CD4-positive, alpha-beta T cell treated with Interleukin-4 for 1 hour (primary cell): ENCODE measurements at regions not wholly inside any gene's neighbourhood (a gene's known extent, or its start where the extent isn't known, plus 50 kb on each side); places are given as distances from the start of the nearest gene placed in this dataset.
"Not testable (repeated sequence)": the region's sequence is repeated elsewhere in the genome, so short reads cannot be mapped to it uniquely, and the experiment has no call there.

Experiments
- DNase-seq, 2 donors: peaks; one replicate each; pipeline ENCODE4 v3.0.0-alpha.2; 2020 to 2022

DNA sequence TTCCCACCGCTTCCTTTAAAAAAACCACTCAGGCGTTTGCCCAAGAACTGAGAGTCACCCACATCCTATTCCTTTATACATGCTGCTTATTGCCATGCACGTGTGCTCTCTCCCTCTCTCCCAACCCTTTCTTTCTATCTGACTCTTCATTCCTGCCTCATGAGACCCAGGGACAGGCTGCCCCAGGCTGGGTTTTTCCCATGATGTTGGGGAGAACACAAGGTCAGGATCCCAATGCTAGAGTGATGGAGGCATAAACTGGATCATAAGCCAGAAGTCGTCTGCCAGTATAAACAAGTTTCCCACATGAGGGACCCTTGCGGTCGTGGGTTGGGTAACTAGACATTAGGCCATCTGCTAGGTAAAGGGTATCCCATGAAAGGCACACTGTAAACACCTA is 64.9 kb downstream of the CD2 start:
- DNase-seq = no peak

DNA sequence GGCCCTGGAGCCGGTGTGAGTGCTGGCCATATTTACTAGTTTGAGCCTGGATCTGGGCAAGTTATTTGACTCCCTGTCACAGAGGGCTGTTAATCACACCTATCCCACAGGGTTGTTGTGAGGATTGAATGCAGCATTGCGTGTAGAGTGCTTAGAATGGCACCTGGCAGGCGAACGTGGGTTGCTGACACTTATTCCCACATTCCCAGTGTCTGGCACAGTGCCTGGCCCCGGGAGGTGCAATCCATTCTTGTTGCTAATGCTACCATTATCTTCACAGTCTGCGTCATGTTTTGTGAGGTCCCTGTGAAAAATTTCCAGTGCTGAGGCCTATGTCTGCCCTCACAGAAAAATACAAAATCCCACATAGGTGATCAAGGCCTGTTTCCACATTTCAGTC is 66.1 kb downstream of the CD2 start:
- DNase-seq = no peak

DNA sequence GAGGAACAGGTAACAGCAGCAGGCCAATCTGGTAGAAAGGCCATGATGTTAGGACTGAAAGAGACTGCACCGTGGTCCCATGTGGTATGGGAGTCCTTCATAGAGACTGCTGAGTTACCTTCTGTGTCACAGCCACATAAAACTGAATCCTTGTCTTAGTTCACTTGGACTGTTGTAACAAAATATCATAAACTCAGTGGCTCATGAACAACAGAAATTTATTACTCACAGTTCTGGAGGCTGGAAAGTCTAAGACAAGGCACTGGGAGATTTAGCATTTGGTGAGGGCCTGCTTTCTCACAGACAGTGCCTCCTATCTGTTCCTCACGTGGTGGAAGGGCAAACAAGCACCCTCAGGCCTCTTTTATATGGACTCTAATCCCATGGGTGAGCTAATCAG is 67.5 kb downstream of the CD2 start:
- DNase-seq = no peak

DNA sequence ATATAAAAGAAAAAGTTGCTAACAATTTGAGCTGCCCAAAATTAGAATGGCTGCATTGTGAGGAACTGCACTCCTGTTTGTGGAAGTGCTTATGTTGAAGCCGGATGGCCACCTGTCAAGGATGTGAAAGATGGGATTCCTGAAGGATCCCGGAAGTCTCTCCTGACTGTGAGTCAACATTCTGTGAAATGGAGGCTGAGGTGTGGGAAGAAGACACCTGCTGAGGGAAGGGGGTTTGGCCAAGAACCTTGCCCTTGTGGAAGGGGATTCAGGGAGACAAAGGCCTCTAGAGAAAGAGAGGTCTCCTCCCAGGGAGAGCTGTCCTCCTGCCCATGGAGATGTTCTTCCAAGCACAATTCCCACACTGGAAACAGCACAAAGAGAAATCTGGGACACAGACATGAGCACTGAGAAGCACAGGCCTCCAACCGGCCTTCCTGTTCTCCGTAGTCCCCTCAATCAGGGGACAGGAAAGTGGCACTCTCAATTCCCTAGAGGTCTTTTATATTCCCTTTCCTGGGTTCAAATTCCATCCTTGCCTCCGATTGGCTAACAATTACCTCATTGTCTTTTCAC is 70.5 kb downstream of the CD2 start:
- no peak for DNase-seq

GRCh38 chr1:116825207-116825719 is 71.0 kb downstream of the CD2 start:
- no peak for DNase-seq

DNA sequence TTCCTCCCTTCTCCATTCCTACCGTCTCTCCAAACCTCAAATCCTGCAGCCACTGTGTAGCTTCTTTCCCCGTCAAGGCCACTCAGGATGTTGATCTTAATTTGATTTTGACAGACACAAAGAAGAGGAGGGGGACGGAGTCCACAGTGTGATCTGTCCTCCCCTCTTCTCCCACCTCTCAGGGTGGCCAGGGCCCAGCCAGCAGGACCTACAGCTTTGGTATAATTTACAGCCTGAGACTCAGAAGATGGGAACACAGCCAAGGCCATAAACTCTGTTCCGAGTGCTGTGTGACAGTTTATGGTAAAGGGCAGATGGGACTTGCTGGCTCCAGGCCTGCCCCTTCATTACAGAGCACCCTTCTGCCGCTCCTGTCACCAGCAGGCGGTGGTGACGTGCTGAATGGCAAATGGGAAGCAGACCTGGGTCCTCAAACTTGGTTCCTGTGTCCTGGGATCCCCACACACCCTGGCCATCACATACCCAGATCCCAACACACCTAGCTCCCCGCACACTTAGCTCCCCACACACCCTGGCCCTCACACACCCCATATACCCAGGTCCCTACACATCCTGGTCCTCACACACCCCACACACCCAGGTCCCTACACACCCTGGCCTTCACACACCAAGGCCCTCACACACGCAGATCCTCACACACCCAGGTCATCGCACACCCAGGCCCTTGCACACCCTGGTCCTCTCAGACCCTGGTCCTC is 71.6 kb downstream of the CD2 start:
- no peak for DNase-seq

DNA sequence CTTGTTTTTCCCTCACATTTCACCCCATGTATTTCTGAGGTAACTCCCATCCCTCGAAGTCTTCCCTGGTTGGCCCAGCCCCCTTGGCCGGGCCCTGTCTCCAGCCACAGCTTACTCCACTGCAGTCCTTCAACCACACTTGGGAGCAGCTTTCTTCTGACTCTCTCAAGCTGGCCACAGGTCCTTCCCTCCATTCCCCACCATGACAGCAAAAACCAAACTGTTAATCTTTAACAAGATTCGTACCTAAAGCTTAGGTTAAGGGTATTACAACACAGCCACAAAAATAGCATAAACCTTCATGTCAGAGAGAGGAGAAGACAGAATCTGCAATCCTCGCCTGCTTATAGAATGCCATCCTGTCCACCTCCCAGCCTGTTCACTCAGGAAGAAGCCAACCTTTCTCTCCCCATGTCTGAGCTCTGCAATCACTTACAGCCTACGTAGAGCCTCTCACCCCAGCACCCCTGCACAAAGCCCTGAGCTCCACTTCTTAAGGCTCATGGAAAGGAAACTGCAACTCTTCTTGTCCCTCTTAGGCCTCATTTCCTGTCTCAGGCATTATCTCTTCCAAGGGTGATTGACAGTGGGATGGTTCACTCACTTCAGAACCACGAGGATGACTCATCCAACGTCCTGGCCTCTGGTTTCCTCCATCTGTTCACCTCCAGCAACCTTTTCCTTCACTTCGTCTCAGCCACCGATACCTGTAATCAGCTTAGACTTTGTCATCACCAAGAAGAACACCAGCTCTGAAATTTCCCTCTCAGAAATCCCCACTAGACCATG is 72.8 kb downstream of the CD2 start:
- DNase-seq = peak in 1 of 2 donors; percentile 39

- no peak for DNase-seq
These were observed 73.4 kb downstream of the CD2 start for GRCh38 chr1:116827607-116828105.

DNA sequence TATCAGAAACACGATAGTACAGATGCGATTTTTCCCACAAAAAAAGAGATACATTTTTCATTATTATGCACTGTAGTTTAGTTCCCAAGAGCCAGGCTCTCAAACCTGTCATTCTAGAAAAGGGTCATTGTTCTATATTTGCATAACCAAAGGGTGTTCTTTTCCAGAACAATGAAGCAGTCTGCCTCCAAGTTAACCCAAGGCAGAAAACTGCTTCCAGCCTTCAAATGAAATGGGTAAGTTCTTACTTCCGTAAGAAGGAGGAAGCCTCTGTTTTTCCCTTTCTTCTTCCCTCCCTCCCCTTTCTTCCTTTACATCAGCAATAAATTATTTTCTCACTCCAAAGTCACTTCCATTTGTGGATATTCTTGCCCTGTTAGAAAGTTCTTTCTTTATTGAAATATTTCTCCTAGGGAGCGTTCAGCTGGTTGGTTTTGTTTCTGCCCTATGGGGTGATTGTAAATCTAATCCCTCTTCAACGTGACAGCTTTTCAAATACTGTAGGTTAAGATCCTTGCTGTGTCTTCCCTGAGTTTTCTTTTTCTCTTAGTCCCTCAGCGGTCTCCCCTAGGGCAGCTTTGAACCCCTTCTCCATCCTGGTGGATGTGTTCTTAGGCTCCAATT is 77.3 kb upstream of the PTGFRN start:
- DNase-seq = no peak

GRCh38 chr1:116832932-116833578 is 76.7 kb upstream of the PTGFRN start:
- DNase-seq = no peak

GRCh38 chr1:116833718-116834117 is 76.0 kb upstream of the PTGFRN start:
- DNase-seq = no peak

GRCh38 chr1:116834595-116834994 is 75.1 kb upstream of the PTGFRN start:
- no peak for DNase-seq

DNA sequence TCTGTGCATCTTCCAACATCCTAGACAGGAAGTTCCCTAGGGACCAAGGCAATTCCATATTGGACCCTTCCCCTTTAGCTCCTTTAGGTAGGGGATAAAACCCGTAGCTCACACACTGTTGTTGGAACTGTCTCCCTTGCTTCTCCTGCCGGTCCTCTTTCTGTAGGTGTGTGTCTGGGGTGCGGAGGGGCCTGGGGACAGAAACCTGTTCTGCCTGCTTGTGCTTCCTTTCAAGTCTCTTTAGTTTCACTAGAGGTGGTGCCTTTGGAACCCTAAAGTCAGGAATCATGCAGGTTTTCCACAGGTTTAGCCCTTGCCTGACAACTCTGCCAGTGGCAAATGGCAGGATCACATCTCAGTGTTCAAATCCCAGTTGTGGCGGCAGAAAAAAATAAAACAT is 74.6 kb upstream of the PTGFRN start:
- no peak for DNase-seq

DNA sequence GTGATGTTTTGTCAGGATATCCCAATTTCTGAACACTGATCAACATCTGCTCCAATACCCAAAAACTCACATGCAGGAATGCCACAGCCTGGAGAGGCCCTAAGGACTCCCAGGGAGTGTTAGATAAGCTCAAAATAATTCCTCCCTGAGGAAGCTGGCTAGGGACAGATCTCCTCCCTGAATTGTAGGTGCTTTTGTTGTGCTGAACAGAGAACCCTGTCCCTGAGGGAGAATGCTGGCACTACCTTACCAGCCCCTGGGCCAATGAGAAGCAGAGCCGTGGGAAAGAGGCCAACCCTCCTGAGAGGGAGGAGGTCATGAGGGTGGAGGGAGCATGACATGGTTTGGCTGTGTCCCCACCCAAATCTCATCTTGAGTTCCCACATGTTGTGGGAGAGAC is 73.6 kb upstream of the PTGFRN start:
- DNase-seq = no peak

- DNase-seq = no peak
These were observed 68.0 kb upstream of the PTGFRN start for GRCh38 chr1:116841569-116842344.

DNA sequence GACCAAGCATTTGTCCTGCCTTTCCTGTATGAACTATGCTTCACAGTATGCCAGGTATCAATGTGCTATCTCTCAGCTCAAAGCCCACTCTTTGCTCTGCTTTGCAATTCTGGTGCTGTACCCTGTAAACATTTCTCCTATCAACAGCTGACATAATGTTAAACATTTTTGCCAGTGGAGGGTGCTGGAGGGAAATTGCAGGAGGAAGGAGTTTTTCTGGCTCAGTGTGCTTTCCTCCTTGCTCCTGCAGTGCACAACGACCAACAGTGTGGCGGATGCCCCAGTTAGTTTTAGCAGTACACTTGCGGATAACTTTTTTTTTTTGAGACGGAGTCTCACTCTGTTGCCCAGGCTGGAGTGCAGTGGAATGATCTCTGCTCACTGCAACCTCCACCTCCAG is 67.1 kb upstream of the PTGFRN start:
- no peak for DNase-seq

GRCh38 chr1:116844775-116845174 is 64.9 kb upstream of the PTGFRN start:
- no peak for DNase-seq

DNA sequence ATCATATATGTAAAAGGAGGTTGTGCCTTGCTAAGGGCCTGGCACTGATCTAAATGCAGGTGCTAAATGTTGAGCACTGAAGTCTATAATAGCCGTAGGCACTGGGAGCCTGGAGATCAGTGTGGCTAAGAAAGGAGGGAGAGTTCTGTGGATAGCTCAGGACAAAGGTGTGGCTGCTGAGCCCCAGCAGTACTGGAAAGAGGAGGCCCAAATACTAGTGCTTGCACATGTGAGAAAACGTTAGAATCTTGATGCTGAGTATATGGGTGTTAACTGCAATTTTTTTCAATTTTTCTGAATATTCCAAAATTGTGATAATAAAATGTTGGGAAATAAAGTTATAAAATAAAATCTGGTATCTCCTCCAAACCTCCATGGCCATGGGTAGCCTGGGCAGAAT is 62.5 kb upstream of the PTGFRN start:
- no peak for DNase-seq

DNA sequence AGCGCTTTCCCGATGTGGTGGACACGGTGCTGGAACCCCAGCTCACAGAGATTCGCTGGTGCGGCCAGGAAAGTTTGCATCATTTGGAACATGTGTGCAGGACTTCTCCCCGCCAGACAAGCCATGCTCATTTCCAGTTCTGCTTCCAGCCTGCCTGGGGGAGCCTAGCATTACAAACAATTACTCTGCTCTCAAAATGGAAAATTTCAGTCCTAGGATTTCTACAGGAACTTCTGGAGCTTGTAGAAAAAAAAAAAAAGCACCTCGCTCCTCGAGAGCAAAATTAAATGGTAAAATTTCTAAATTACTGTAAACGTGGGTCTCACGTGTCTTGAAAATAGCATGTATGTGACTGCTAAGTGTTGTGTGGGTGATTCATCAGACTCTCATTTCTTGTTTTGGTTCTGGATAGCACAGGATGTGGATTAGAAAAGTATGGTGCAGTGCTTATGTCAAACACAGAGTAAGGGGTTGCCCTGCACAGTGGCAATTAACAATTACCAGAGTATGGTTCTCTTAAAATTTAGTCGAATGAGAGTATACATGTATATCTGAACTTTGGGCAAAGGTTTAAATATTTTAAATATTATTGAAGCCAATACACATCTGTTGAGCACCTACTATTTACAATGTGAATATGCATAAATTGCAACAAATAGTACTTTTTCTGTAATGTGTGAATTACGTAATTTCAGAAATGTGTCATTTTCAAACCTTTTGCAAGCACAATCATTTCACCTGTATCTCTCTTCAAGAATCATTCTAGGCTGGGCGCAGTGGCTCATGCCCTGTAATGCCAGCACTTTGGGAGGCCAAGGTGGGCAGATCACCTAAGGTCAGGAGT is 61.8 kb upstream of the PTGFRN start:
- DNase-seq = no peak

GRCh38 chr1:116850436-116850835 is 59.3 kb upstream of the PTGFRN start:
- DNase-seq = no peak

DNA sequence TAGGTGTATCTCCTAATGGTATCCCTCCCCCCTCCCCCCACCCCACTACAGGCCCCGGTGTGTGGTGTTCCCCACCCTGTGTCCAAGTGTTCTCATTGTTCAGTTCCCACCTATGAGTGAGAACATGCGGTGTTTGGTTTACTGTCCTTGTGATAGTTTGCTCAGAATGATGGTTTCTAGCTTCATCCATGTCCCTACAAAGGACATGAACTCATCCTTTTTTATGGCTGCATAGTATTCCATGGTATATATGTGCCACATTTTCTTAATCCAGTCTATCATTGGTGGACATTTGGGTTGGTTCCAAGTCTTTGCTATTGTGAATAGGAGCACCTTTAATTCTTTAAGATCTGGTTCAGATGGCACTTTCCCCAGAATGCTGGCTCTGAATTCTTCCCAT is 58.5 kb upstream of the PTGFRN start:
- DNase-seq = not testable (repeated sequence)
